ENCODE measurements at regions not wholly inside any gene's neighbourhood (a gene's known extent, or its start where the extent isn't known, plus 50 kb on each side); places are given as distances from the start of the nearest gene placed in this dataset.

- Histone ChIP-seq H3K9me3 (ENCODE audit: control insufficient read depth, low read length) (no peaks in the 10 kb centered on the region), H3K9ac (ENCODE audit: extremely low read depth, low read length, poor library complexity, severe bottlenecking) (no peak overlapping the region), H3K27me3 (ENCODE audit: control insufficient read depth, insufficient read depth, low read length, poor library complexity, severe bottlenecking) (no peaks in the 10 kb centered on the region), H3K4me3 (ENCODE audit: low read length) (no peak overlapping the region), H3K36me3 (ENCODE audit: control insufficient read depth, insufficient read depth, low read length) (no peaks in the 10 kb centered on the region), H3K27ac (ENCODE audit: low read depth, low read length) (no peak overlapping the region), H3K4me1 (ENCODE audit: control insufficient read depth, insufficient read depth, low read length) (no peaks in the 10 kb centered on the region)
- Mint-ChIP-seq H3K4me3 (no peak overlapping the region), H3K27ac (no peak overlapping the region), H3K9me3 (no peaks in the 10 kb centered on the region), H3K4me1 (no peaks in the 10 kb centered on the region), H3K36me3 (ENCODE audit: low read depth) (no peaks in the 10 kb centered on the region), H3K27me3 (ENCODE audit: insufficient read depth) (no peaks in the 10 kb centered on the region)
- no peak for DNase-seq
- 78% methylated on average over 3 of the region's 3 CpGs for WGBS, 2 experiments (ENCODE audit: insufficient coverage in 1 of 2, insufficient read length in 1 of 2)
- TF ChIP-seq, protein P1, sequence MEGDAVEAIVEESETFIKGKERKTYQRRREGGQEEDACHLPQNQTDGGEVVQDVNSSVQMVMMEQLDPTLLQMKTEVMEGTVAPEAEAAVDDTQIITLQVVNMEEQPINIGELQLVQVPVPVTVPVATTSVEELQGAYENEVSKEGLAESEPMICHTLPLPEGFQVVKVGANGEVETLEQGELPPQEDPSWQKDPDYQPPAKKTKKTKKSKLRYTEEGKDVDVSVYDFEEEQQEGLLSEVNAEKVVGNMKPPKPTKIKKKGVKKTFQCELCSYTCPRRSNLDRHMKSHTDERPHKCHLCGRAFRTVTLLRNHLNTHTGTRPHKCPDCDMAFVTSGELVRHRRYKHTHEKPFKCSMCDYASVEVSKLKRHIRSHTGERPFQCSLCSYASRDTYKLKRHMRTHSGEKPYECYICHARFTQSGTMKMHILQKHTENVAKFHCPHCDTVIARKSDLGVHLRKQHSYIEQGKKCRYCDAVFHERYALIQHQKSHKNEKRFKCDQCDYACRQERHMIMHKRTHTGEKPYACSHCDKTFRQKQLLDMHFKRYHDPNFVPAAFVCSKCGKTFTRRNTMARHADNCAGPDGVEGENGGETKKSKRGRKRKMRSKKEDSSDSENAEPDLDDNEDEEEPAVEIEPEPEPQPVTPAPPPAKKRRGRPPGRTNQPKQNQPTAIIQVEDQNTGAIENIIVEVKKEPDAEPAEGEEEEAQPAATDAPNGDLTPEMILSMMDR (conservative IDR thresholded peaks at IDR 0.05), result no peak
Measured at GRCh38 chr4:164509951-164510350, 244.0 kb upstream of the SMIM31 start.

DNA sequence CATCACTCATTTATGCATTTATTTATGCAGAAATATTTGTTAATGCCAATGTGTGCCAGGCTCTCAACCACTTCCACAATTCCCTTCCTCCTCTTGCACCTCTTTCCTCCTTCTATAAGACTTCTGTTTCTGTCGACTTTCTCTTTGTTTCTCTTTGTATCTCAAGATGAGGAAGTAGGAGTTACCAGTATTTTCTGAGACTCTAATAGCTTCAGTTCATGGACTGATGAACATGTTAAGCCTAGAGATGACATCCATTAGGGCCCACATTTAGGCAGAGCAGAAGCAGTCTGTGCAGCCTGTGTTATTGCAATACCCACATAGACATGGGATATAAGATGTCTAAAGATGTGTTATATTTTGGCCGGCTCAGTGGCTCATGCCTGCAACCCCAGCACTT is 241.8 kb upstream of the SMIM31 start:
- TF ChIP-seq, protein P1 (conservative IDR thresholded peaks at IDR 0.05), result no peak
- Mint-ChIP-seq H3K36me3 (ENCODE audit: low read depth) (no peaks in the 10 kb centered on the region), H3K27me3 (ENCODE audit: insufficient read depth) (no peaks in the 10 kb centered on the region), H3K4me3 (no peak overlapping the region), H3K9me3 (no peaks in the 10 kb centered on the region), H3K27ac (no peak overlapping the region), H3K4me1 (no peaks in the 10 kb centered on the region)
- no peaks in the 10 kb centered on the region for H3K27me3 ChIP-seq (ENCODE audit: control insufficient read depth, insufficient read depth, low read length, poor library complexity, severe bottlenecking)
- H3K9me3 ChIP-seq (ENCODE audit: control insufficient read depth, low read length), result no peaks in the 10 kb centered on the region
- no peak overlapping the region for H3K27ac ChIP-seq (ENCODE audit: low read depth, low read length)
- DNase-seq, result no peak
- no peaks in the 10 kb centered on the region for H3K36me3 ChIP-seq (ENCODE audit: control insufficient read depth, insufficient read depth, low read length)
- no peak overlapping the region for H3K4me3 ChIP-seq (ENCODE audit: low read length)
- no peak overlapping the region for H3K9ac ChIP-seq (ENCODE audit: extremely low read depth, low read length, poor library complexity, severe bottlenecking)
- 93 to 100% methylated on average over 1 to 2 of the region's 2 CpGs for WGBS, 2 experiments (ENCODE audit: insufficient coverage in 1 of 2, insufficient read length in 1 of 2)
- H3K4me1 ChIP-seq (ENCODE audit: control insufficient read depth, insufficient read depth, low read length), result no peaks in the 10 kb centered on the region

GRCh38 chr4:164514765-164515164 is 239.2 kb upstream of the SMIM31 start:
- TF ChIP-seq, protein P1 (conservative IDR thresholded peaks at IDR 0.05), result no peak
- Mint-ChIP-seq H3K4me1 (no peaks in the 10 kb centered on the region), H3K4me3 (no peak overlapping the region), H3K27me3 (ENCODE audit: insufficient read depth) (no peaks in the 10 kb centered on the region), H3K9me3 (no peaks in the 10 kb centered on the region), H3K36me3 (ENCODE audit: low read depth) (no peaks in the 10 kb centered on the region), H3K27ac (no peak overlapping the region)
- no peaks in the 10 kb centered on the region for H3K36me3 ChIP-seq (ENCODE audit: control insufficient read depth, insufficient read depth, low read length)
- no peak for DNase-seq
- H3K27me3 ChIP-seq (ENCODE audit: control insufficient read depth, insufficient read depth, low read length, poor library complexity, severe bottlenecking), result no peaks in the 10 kb centered on the region
- no peaks in the 10 kb centered on the region for H3K4me1 ChIP-seq (ENCODE audit: control insufficient read depth, insufficient read depth, low read length)
- no peak overlapping the region for H3K27ac ChIP-seq (ENCODE audit: low read depth, low read length)
- no peak overlapping the region for H3K4me3 ChIP-seq (ENCODE audit: low read length)
- H3K9ac ChIP-seq (ENCODE audit: extremely low read depth, low read length, poor library complexity, severe bottlenecking), result no peak overlapping the region
- H3K9me3 ChIP-seq (ENCODE audit: control insufficient read depth, low read length), result no peaks in the 10 kb centered on the region
